Kidney tubule cell (primary cell): ENCODE measurements at regions not wholly inside any gene's neighbourhood (a gene's known extent, or its start where the extent isn't known, plus 50 kb on each side); places are given as distances from the start of the nearest gene placed in this dataset.
"Not testable (repeated sequence)": the region's sequence is repeated elsewhere in the genome, so short reads cannot be mapped to it uniquely, and the experiment has no call there.

Experiments
- DNase-seq: peaks from one replicate; pipeline ENCODE4 v3.0.0-alpha.2; 2018; ENCODE audit warnings: low spot score

- not testable (repeated sequence) for DNase-seq
Measured at GRCh38 chrX:84858771-84859170, 144.9 kb upstream of the APOOL start.

- peak; percentile 9 for DNase-seq
Measured at GRCh38 chrX:84865113-84865512, 138.6 kb upstream of the APOOL start.

- not testable (repeated sequence) for DNase-seq
Measured at GRCh38 chrX:84870281-84870680, 133.4 kb upstream of the APOOL start.

GRCh38 chrX:84872160-84872771 is 131.4 kb upstream of the APOOL start:
- not testable (repeated sequence) for DNase-seq

GRCh38 chrX:84873176-84873575 is 130.5 kb upstream of the APOOL start:
- no peak for DNase-seq

GRCh38 chrX:84876876-84877275 is 126.8 kb upstream of the APOOL start:
- DNase-seq: no peak

GRCh38 chrX:84893897-84894296 is 109.8 kb upstream of the APOOL start:
- no peak for DNase-seq

GRCh38 chrX:84907324-84907968 is 96.2 kb upstream of the APOOL start:
- peak; percentile 13 for DNase-seq

GRCh38 chrX:84909151-84909550 is 94.5 kb upstream of the APOOL start:
- DNase-seq: no peak

- DNase-seq: no peak
Measured at GRCh38 chrX:84924624-84925023, 79.1 kb upstream of the APOOL start.

GRCh38 chrX:84932814-84933213 is 70.9 kb upstream of the APOOL start:
- no peak for DNase-seq

GRCh38 chrX:84933956-84934556 is 69.6 kb upstream of the APOOL start:
- no peak for DNase-seq
